HG02970 (cell line): ENCODE measurements at regions not wholly inside any gene's neighbourhood (a gene's known extent, or its start where the extent isn't known, plus 50 kb on each side); places are given as distances from the start of the nearest gene placed in this dataset.
"Not testable (repeated sequence)": the region's sequence is repeated elsewhere in the genome, so short reads cannot be mapped to it uniquely, and the experiment has no call there.

Experiments
- ATAC-seq: cut with Tn5 transposase; IDR thresholded peaks from one replicate; pipeline ENCODE4 v1.9.1; 2021; ENCODE audit warnings: mild to moderate bottlenecking, moderate library complexity, moderate number of reproducible peaks; ENCODE audit not compliant: unreplicated experiment, low FRiP score

GRCh38 chr12:97711392-97711791 lies 248.8 kb downstream of the RMST start:
- ATAC-seq: no peak

GRCh38 chr12:97713270-97713669 lies 250.7 kb downstream of the RMST start:
- no peak for ATAC-seq

- no peak for ATAC-seq
These were observed 251.5 kb downstream of the RMST start for GRCh38 chr12:97714107-97714563.

GRCh38 chr12:97716356-97716755 lies 253.8 kb downstream of the RMST start:
- no peak for ATAC-seq

GRCh38 chr12:97723801-97724200 lies 261.2 kb downstream of the RMST start:
- not testable (repeated sequence) for ATAC-seq

DNA sequence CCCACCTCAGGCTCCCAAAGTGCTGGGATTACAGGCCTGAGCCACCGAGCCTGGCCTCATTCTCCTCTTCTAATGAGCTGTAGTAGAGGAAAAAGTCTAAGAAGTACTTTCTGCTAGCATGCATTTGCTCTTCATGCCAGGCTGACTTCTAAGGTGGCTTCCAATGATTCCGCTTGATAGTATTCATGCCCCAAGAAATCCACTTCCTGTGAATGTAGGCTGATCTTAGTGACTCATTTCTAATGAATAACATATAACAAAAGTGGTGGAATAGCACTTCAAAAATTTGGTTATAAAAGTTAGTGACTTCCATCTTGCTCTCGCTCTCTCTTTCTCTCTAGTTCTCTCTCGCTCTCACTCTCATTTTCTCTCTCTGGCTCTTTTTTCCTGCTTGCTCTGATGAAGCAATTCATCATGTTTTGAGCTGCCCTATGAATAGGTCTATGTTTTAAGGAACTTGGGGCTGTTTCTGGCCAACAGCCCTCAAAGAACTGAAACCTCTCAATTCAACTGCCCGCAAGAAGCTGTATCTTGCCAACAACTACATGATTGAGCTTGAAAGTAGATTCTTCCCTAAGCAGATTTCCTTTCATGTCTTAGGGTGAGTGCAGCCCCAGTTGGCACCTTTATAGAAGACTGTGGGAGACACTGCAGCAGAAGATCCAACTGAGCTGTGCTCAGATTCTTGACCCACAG lies 282.9 kb downstream of the RMST start:
- no peak for ATAC-seq

DNA sequence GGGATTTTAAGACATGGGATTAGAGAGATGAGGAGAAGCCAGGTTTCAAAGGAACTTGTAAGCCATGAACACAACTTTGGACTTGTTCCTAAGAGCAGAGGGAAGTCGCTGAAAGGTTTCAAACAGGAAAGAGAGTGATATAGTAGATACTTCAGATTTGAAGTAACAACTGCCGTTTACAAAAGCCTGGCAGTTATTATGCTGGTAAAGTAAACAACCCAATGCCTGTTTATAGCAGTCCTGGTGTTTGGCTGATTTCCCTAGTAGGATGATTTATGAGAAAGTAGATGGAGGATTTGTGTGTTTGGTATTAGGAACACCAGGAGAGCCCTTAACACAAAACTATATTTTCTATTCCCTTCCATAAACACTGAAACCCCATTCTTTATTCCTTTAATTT lies 285.7 kb downstream of the RMST start:
- no peak for ATAC-seq

- no peak for ATAC-seq
These were observed 289.1 kb downstream of the RMST start for GRCh38 chr12:97751704-97752103.

DNA sequence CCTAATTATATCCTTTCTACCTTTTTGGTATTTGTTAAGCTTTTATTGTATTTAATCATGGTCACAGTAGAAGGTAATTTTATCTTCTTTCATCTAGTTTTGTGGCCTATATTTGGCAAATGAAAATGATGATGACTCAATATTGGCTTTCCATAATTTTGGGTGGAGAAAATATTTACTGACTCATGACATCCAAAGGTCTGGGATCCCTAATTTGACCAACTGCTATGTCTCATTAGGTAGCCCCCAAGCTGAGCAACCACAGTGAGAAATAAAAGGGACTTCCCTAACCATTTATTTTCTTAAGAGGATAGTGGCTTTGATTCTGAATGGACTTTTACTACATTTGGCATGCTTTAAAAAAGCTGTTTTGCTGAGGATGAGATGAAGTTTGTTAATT lies 289.5 kb downstream of the RMST start:
- ATAC-seq: no peak

- no peak for ATAC-seq
These were observed 290.7 kb downstream of the RMST start for GRCh38 chr12:97753332-97753731.

DNA sequence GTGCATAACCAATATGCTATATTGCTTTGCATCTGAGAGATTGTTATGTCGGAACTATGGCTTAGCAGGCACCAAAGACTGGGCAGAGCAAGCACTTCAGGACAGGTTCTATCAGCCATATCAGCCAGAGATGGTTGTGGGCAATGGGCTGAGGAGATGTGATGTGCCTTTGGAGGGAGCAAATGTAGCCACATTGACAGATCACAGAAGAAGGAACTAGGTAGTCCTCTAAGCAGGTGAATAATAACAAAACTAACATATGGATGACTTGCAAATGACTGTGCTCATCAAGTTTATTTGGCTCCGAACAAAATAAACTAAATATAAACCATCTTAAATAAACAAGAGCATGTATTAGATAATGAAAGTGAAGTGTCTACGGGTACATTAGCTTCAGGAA lies 291.7 kb downstream of the RMST start:
- no peak for ATAC-seq

DNA sequence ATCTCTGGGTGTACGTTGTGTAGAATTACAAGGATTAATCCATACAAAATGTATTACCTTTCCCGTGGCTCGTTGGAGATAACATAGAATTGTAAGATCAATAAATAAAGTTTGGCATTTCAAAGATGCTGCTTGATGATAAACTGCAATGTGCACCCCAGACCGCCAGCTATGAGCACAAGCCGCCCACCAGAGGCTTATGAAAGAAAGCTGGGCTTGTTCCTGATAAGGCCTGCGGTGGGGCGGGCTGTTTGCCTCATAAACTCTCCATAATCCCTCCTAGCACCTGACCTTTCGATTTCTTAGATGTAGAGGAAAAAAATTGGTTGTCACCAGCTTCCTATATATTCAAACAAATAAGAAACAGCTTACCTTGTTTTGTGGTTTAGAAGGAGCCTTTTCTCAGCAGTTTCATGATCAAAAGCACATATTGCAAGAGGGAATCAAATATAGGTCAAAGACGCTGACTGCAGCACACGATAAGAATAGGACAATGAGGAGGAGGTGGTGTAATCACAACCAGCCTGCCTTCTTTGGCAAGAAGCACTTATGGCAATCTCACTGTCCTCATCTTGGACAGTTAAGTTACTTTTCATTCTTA lies 293.6 kb downstream of the RMST start:
- no peak for ATAC-seq

GRCh38 chr12:97756741-97757140 lies 294.1 kb downstream of the RMST start:
- ATAC-seq: no peak

DNA sequence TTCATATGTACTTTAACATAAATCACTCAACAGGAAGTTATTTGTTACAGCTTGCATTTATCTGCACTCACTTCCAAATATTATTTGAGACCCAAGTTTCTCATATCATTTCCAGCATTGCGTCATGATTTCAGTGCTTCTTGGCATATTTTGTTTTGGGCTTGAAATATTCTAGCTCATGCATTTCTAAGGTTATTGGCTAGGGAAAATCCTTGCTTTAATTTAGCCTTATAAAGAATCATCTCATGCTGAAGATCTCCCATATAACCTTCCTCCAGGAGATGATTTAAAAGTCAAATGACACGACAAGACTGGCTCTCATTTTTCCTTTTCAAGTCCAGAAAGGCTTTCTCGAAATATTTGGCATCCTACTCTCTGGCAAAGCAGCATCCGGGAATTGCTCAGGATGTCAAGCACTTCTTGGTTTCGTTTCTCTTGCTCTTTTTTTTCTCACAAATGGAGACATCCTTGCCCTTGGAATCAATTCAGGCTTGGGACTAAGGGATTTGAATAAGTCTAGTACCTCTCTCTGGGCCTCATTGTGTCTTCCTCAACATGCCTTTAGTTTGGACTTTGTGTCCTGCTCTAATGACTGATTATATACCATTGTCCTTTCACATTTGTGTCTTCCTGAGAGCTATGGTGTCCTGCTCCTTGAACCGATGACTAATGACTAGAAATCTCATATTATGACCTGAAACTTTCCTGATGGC lies 295.0 kb downstream of the RMST start:
- no peak for ATAC-seq

- ATAC-seq: no peak
These were observed 295.5 kb downstream of the RMST start for GRCh38 chr12:97758194-97758501.

GRCh38 chr12:97758586-97758985 lies 296.0 kb downstream of the RMST start:
- ATAC-seq: no peak

- no peak for ATAC-seq
These were observed 298.0 kb downstream of the RMST start for GRCh38 chr12:97760601-97761000.

DNA sequence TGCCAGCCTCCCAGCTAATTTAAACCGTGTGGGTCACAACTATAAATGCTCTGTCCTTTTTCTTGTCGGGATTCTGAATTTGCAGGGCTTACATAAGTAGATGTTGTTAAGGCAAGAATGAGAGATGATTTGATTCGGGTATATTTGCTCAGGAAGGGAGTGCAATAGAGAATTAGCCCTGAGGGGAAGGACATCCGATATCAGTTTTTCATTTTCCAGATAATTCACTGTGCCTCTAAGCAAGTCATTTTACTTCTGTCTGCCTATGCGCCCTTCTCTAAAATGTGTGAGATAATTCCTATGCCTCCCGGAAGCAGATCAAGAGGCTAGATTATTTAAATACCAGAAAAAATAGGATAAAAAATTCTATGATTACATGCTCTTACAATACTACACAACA lies 300.5 kb downstream of the RMST start:
- no peak for ATAC-seq

DNA sequence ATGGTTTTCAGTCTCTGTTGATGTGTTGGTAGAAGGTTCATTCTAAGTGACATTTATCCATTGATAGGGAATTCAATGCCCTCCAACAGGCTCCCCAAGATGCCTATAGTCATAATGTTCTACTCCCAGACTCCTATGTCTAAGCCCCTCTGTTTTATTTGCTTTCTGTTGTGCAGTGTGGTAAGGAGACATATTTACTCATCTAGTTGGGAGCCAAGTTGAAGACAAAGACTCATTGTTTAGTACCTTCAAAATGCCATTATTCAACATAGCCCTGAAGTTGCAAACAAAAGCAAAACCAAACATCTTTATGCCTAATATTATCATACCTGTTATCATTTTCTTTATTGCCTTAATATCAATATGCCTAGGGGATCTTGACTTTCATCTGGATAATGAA lies 302.1 kb downstream of the RMST start:
- no peak for ATAC-seq

DNA sequence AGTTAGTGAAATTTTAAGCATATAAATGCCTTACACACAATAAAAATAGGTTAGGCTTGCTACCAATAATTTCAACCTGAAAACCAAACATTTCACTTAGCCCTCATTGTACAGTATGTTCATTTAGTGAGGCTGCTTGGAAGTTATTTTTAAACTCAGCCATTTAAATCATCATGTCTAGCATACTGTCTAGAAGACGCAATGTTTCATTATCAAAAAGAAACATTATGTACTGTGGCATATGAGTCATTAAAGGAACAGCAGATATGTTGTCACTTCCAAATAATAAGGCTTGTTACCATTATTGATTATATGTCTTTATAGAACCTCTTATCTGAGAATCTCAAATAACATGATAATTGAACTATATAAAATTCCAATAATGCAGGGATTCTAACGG lies 304.7 kb downstream of the RMST start:
- ATAC-seq: no peak

DNA sequence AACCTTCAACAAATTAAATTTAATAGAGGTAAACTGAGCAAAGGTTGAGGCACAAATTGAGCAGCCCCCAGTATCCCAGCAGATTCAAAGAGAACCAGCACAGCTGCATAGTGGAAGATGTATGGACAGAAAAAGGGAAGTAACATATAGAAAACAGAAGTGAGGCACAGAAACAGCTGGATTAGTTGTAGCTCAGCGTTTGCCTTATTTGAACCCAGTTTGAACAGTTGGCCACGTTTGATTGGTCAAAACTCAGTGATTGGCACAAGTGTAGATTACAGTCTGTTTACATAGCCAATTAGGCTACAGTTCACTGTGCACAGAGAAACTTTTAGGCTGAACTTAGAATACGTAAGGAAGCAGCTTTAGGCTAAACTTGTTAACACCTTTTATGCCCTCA lies 315.5 kb downstream of the RMST start:
- ATAC-seq: no peak

GRCh38 chr12:97781342-97781741 lies 318.7 kb downstream of the RMST start:
- ATAC-seq: no peak
